Right lobe of liver (tissue), 6 donors: ENCODE measurements at regions not wholly inside any gene's neighbourhood (a gene's known extent, or its start where the extent isn't known, plus 50 kb on each side); places are given as distances from the start of the nearest gene placed in this dataset.
A peak's percentile ranks its signal among the peaks of the same experiment; 100 is the strongest.

Source experiments
- ATAC-seq, 4 donors: fragments of 200-7000 bp; cut with Tn5 transposase; one replicate each; pipeline ENCODE4 v1.9.1; 2020; ENCODE audit warnings: mild to moderate bottlenecking in 4 of 4, moderate library complexity in 4 of 4
- DNase-seq, 3 donors: peaks; one replicate each; pipeline ENCODE4 v3.0.0-alpha.2; 2020
- H3K27ac ChIP-seq, 3 donors: fragments of 200-600 bp; one replicate each; pipeline ENCODE4 v1.8.0; 2022
- H3K27me3 ChIP-seq, 2 donors: fragments of 200-600 bp; one replicate each; pipeline ENCODE4 v1.8.0; 2022
- H3K36me3 ChIP-seq, 4 donors: fragments of 200-600 bp; sonication (generic) in 1 of 4; one replicate each; pipeline versions ENCODE4 v1.5.1 to v1.8.0; 2017 to 2022; ENCODE audit warnings: control low read depth in 1 of 4
- H3K4me1 ChIP-seq, 4 donors: fragments of 200-600 bp; sonication (generic) in 1 of 4; one replicate each; pipeline versions ENCODE4 v1.5.1 to v1.8.0; 2017 to 2022; ENCODE audit warnings: control low read depth in 1 of 4
- H3K4me3 ChIP-seq, 3 donors: fragments of 200-600 bp; one replicate each; pipeline ENCODE4 v1.8.0; 2022
- H3K9me3 ChIP-seq, 4 donors: fragments of 200-600 bp; sonication (generic) in 1 of 4; one replicate each; pipeline versions ENCODE4 v1.5.1 to v1.8.0; 2017 to 2022; ENCODE audit warnings: control low read depth in 1 of 4
- CTCF ChIP-seq, 4 donors: fragments of 200-600 bp in 3 of 4; fragments of 450-650 bp in 1 of 4; IDR thresholded peaks; one replicate each; pipeline versions ENCODE4 v1.5.1 to v1.8.0; 2016 to 2022; ENCODE audit warnings: antibody characterized with exemption in 4 of 4, mild to moderate bottlenecking in 2 of 4
- POLR2A ChIP-seq: fragments of 450-650 bp; IDR thresholded peaks from one replicate; pipeline ENCODE4 v1.6.1; 2017; ENCODE audit warnings: antibody characterized with exemption, mild to moderate bottlenecking
- WGBS: methylation state at CpG from one replicate; pipeline ENCODE4 v1.1.6; 2018; ENCODE audit warnings: low coverage, low lambda C conversion rate; ENCODE audit not compliant: insufficient coverage; ENCODE audit errors: missing lambda C conversion rate; 5-methylcytosine and 5-hydroxymethylcytosine counted together
- intact Hi-C, 2 donors: fragments of 100-400 bp; cut with DNase I; formaldehyde crosslinking; loops; one replicate each; pipeline versions ENCODE4 v1.11.2 to v1.14.1; 2022
- donor health status: DM: no; HTN: yes; CAD: no.
- donor health status: DM: no; HTN: no; CAD: no.
- donor health status: DM: no; HTN: no; CAD: no.
- donor health status: DM: no; HTN: yes; CAD: no.
- donor health status: DM: no; HTN: yes; CAD: no.

- H3K4me1 ChIP-seq: no peaks in the 10 kb centered on the region
- H3K27ac ChIP-seq: no peak overlapping the region
- DNase-seq: peak; percentile 40 to 56 (median 55)
- no peak for TF ChIP-seq POLR2A
- peak; percentile 76 to 93 (median 91) for TF ChIP-seq CTCF (IDR thresholded peaks at IDR 0.05)
- 38% methylated on average over 13 of the region's 13 CpGs for WGBS
- peak; percentile 85 to 97 (median 96) for ATAC-seq
- H3K36me3 ChIP-seq: no peaks in the 10 kb centered on the region
- peaks cover 0 to 5% of the 10 kb centered on the region in 2 donors for H3K27me3 ChIP-seq
- H3K9me3 ChIP-seq: no peaks in the 10 kb centered on the region
- intact Hi-C loops: loop anchor here in 1 of 2 donors (10.0 kb wide), 1 partner anchor 369 kb away; no protein-coding TSS in a partner anchor
- H3K4me3 ChIP-seq: no peak overlapping the region
These were observed 89.5 kb downstream of the OR13H1 start for GRCh38 chrX:131633285-131633917.

- intact Hi-C loops: loop anchor here in 1 of 2 donors (10.0 kb wide), 1 partner anchor 370 kb away; no protein-coding TSS in a partner anchor
- H3K27me3 ChIP-seq: peaks cover 0 to 5% of the 10 kb centered on the region in 2 donors
- H3K9me3 ChIP-seq: no peaks in the 10 kb centered on the region
- no peak overlapping the region for H3K4me3 ChIP-seq
- TF ChIP-seq CTCF (IDR thresholded peaks at IDR 0.05) (no peak), POLR2A (no peak)
- ATAC-seq (no peak), DNase-seq (no peak)
- no peaks in the 10 kb centered on the region for H3K36me3 ChIP-seq
- 38% methylated on average over 1 of the region's 1 CpG for WGBS
- no peaks in the 10 kb centered on the region for H3K4me1 ChIP-seq
- H3K27ac ChIP-seq: no peak overlapping the region
These were observed 91.0 kb downstream of the OR13H1 start for GRCh38 chrX:131634900-131635299.

- no peak overlapping the region for H3K27ac ChIP-seq
- peaks cover 0 to 10% of the 10 kb centered on the region in 2 donors for H3K27me3 ChIP-seq
- TF ChIP-seq POLR2A (no peak), CTCF (IDR thresholded peaks at IDR 0.05) (no peak)
- 65% methylated on average over 1 of the region's 1 CpG for WGBS
- intact Hi-C loops: no loop called here
- no peaks in the 10 kb centered on the region for H3K4me1 ChIP-seq
- H3K4me3 ChIP-seq: no peak overlapping the region
- DNase-seq (no peak), ATAC-seq (no peak)
- no peaks in the 10 kb centered on the region for H3K36me3 ChIP-seq
- no peaks in the 10 kb centered on the region for H3K9me3 ChIP-seq
These were observed 102.2 kb downstream of the OR13H1 start for GRCh38 chrX:131646106-131646505.

- no peak for DNase-seq
These were observed 105.9 kb downstream of the OR13H1 start for GRCh38 chrX:131649741-131650140.

More at GRCh38 chrX:131649741-131650140, 105.9 kb downstream of the OR13H1 start:
- intact Hi-C loops: no loop called here
- Histone ChIP-seq H3K9me3 (no peaks in the 10 kb centered on the region), H3K36me3 (no peaks in the 10 kb centered on the region), H3K27me3 (no peaks in the 10 kb centered on the region), H3K27ac (no peak overlapping the region), H3K4me3 (no peak overlapping the region), H3K4me1 (no peaks in the 10 kb centered on the region)
- TF ChIP-seq POLR2A: no peak
- TF ChIP-seq CTCF (IDR thresholded peaks at IDR 0.05): no peak
- ATAC-seq: no peak
- 42% methylated on average over 5 of the region's 5 CpGs for WGBS
